ENCODE measurements at regions not wholly inside any gene's neighbourhood (a gene's known extent, or its start where the extent isn't known, plus 50 kb on each side); places are given as distances from the start of the nearest gene placed in this dataset.
A peak's percentile ranks its signal among the peaks of the same experiment; 100 is the strongest.

GRCh38 chr7:156494960-156495359 lies 145.6 kb upstream of the RNF32 start:
- no peak for DNase-seq
- intact Hi-C loops (cut with DNase I) = no loop called here

GRCh38 chr7:156493942-156494341 lies 146.6 kb upstream of the RNF32 start:
- intact Hi-C loops (cut with DNase I) = no loop called here
- DNase-seq = no peak

- intact Hi-C loops (cut with DNase I) = no loop called here
Observed at GRCh38 chr7:156492170-156492569, 148.4 kb upstream of the RNF32 start.

GRCh38 chr7:156491435-156491834 lies 149.1 kb upstream of the RNF32 start:
- DNase-seq = no peak
- intact Hi-C loops (cut with DNase I) = no loop called here

More at GRCh38 chr7:156492170-156492569, 148.4 kb upstream of the RNF32 start:
- no peak for DNase-seq

- no peak for DNase-seq
- intact Hi-C loops (cut with DNase I) = no loop called here
Observed at GRCh38 chr7:156490021-156490800, 150.4 kb upstream of the RNF32 start.

GRCh38 chr7:156487811-156488533 lies 152.6 kb upstream of the RNF32 start:
- no peak for DNase-seq
- intact Hi-C loops (cut with DNase I) = no loop called here

GRCh38 chr7:156480671-156481070 lies 159.9 kb upstream of the RNF32 start:
- intact Hi-C loops (cut with DNase I) = no loop called here
- no peak for DNase-seq

GRCh38 chr7:156479596-156479995 lies 161.0 kb upstream of the RNF32 start:
- intact Hi-C loops (cut with DNase I) = no loop called here
- DNase-seq = no peak

- intact Hi-C loops (cut with DNase I) = no loop called here
- DNase-seq = no peak
Observed at GRCh38 chr7:156478486-156478885, 162.1 kb upstream of the RNF32 start.

GRCh38 chr7:156475666-156476065 lies 164.9 kb upstream of the RNF32 start:
- intact Hi-C loops (cut with DNase I) = no loop called here

GRCh38 chr7:156475179-156475578 lies 165.4 kb upstream of the RNF32 start:
- DNase-seq = no peak
- intact Hi-C loops (cut with DNase I) = no loop called here

More at GRCh38 chr7:156475666-156476065, 164.9 kb upstream of the RNF32 start:
- peak in 1 of 42 donors; percentile 5 for DNase-seq

- intact Hi-C loops (cut with DNase I) = no loop called here
- DNase-seq = no peak
Observed at GRCh38 chr7:156474241-156474743, 166.3 kb upstream of the RNF32 start.

- intact Hi-C loops (cut with DNase I) = no loop called here
- peak; percentile 38 to 82 (median 70) for DNase-seq
Observed at GRCh38 chr7:156473476-156474240, 166.9 kb upstream of the RNF32 start.

GRCh38 chr7:156472267-156472666 lies 168.3 kb upstream of the RNF32 start:
- intact Hi-C loops (cut with DNase I) = no loop called here

GRCh38 chr7:156470399-156471320 lies 169.9 kb upstream of the RNF32 start:
- intact Hi-C loops (cut with DNase I) = no loop called here
- DNase-seq = no peak

More at GRCh38 chr7:156472267-156472666, 168.3 kb upstream of the RNF32 start:
- DNase-seq = no peak

- DNase-seq = no peak
- intact Hi-C loops (cut with DNase I) = no loop called here
Observed at GRCh38 chr7:156466955-156467625, 173.5 kb upstream of the RNF32 start.

GRCh38 chr7:156466272-156466671 lies 174.3 kb upstream of the RNF32 start:
- no peak for DNase-seq
- intact Hi-C loops (cut with DNase I) = no loop called here

- intact Hi-C loops (cut with DNase I) = no loop called here
- no peak for DNase-seq
Observed at GRCh38 chr7:156465186-156465585, 175.4 kb upstream of the RNF32 start.

Data from head of caudate nucleus (tissue), 42 donors.